ENCODE measurements at regions not wholly inside any gene's neighbourhood (a gene's known extent, or its start where the extent isn't known, plus 50 kb on each side); places are given as distances from the start of the nearest gene placed in this dataset.
"Not testable (repeated sequence)": the region's sequence is repeated elsewhere in the genome, so short reads cannot be mapped to it uniquely, and the experiment has no call there.

GRCh38 chr21:18096413-18096812, 148.2 kb upstream of the CHODL start:
- DNase-seq: not testable (repeated sequence)

GRCh38 chr21:18089786-18090185, 154.8 kb upstream of the CHODL start:
- no peak for DNase-seq

GRCh38 chr21:18070392-18070791, 174.2 kb upstream of the CHODL start:
- DNase-seq: no peak

GRCh38 chr21:18069875-18070274, 174.8 kb upstream of the CHODL start:
- DNase-seq: no peak

GRCh38 chr21:18060402-18060801, 184.2 kb upstream of the CHODL start:
- DNase-seq: no peak

GRCh38 chr21:18058731-18059398, 185.8 kb upstream of the CHODL start:
- no peak for DNase-seq

- no peak for DNase-seq
Measured at GRCh38 chr21:18053151-18053550, 191.5 kb upstream of the CHODL start.

GRCh38 chr21:18049461-18049860, 195.2 kb upstream of the CHODL start:
- DNase-seq: no peak

GRCh38 chr21:18041012-18041411, 203.6 kb upstream of the CHODL start:
- DNase-seq: peak; percentile 2

- no peak for DNase-seq
Measured at GRCh38 chr21:18030248-18030647, 211.1 kb upstream of the C21orf91 start.

GRCh38 chr21:18026359-18026758, 207.2 kb upstream of the C21orf91 start:
- DNase-seq: no peak

GRCh38 chr21:18023711-18024110, 204.6 kb upstream of the C21orf91 start:
- no peak for DNase-seq

GRCh38 chr21:18023157-18023556, 204.0 kb upstream of the C21orf91 start:
- no peak for DNase-seq

- no peak for DNase-seq
Measured at GRCh38 chr21:18007121-18007520, 188.0 kb upstream of the C21orf91 start.

- DNase-seq: no peak
Measured at GRCh38 chr21:18006691-18007090, 187.5 kb upstream of the C21orf91 start.

- DNase-seq: no peak
Measured at GRCh38 chr21:18002393-18002792, 183.2 kb upstream of the C21orf91 start.

GRCh38 chr21:18000981-18001686, 182.0 kb upstream of the C21orf91 start:
- no peak for DNase-seq

GRCh38 chr21:17998599-17998998, 179.4 kb upstream of the C21orf91 start:
- DNase-seq: not testable (repeated sequence)

GRCh38 chr21:17989780-17990179, 170.6 kb upstream of the C21orf91 start:
- no peak for DNase-seq

- no peak for DNase-seq
Measured at GRCh38 chr21:17988102-17988437, 168.9 kb upstream of the C21orf91 start.

GRCh38 chr21:17987382-17988101, 168.4 kb upstream of the C21orf91 start:
- no peak for DNase-seq

- no peak for DNase-seq
Measured at GRCh38 chr21:17981060-17981740, 162.0 kb upstream of the C21orf91 start.

GRCh38 chr21:17979763-17980162, 160.6 kb upstream of the C21orf91 start:
- DNase-seq: no peak

- no peak for DNase-seq
Measured at GRCh38 chr21:17978895-17979294, 159.7 kb upstream of the C21orf91 start.

Measured in suppressor macrophage treated with lipopolysaccharide for 4 hours (primary cell).